ENCODE measurements at regions not wholly inside any gene's neighbourhood (a gene's known extent, or its start where the extent isn't known, plus 50 kb on each side); places are given as distances from the start of the nearest gene placed in this dataset.
"Not testable (repeated sequence)": the region's sequence is repeated elsewhere in the genome, so short reads cannot be mapped to it uniquely, and the experiment has no call there.

- H3K4me1 ChIP-seq: peaks cover 0 to 32% (median 19%) of the 10 kb centered on the region in 6 donors
- H3K9me3 ChIP-seq: peaks cover 0 to 15% (median 3%) of the 10 kb centered on the region in 8 donors
- no peak overlapping the region for H3K4me3 ChIP-seq
- WGBS, 5 donors: 52 to 84% (median 72%) methylated on average over 5 to 6 of the region's 6 CpGs
- peak overlapping the region in 3 of 8 donors; percentile 14 to 50 (median 49) for H3K27ac ChIP-seq
- no peak for DNase-seq
- peaks cover 0 to 3% (median 0%) of the 10 kb centered on the region in 7 donors for H3K27me3 ChIP-seq (replicated peaks in 1 of 7)
- intact Hi-C loops (cut with DNase I; ENCODE audit: low total_unique reads): no loop called here
- TF ChIP-seq POLR2A (IDR thresholded peaks at IDR 0.05): no peak
- no peak for TF ChIP-seq CTCF (IDR thresholded peaks at IDR 0.05 in 8 of 11, conservative IDR thresholded peaks at IDR 0.05 in 3 of 11)
- peak in 2 of 3 donors; percentile 14 to 33 for TF ChIP-seq POLR2AphosphoS5 (IDR thresholded peaks at IDR 0.05)
- H3K36me3 ChIP-seq: no peaks in the 10 kb centered on the region
Observed at GRCh38 chr1:94753171-94753972, 66.8 kb upstream of the SLC44A3 start.

GRCh38 chr1:94751483-94751882 lies 68.7 kb upstream of the SLC44A3 start:
- H3K4me3 ChIP-seq, H3K36me3 ChIP-seq: not testable (repeated sequence)

GRCh38 chr1:94746635-94747525 lies 73.3 kb upstream of the SLC44A3 start:
- peak overlapping the region in 6 of 8 donors; percentile 32 to 55 (median 47) for H3K27ac ChIP-seq
- TF ChIP-seq CTCF (IDR thresholded peaks at IDR 0.05 in 8 of 11, conservative IDR thresholded peaks at IDR 0.05 in 3 of 11): no peak
- no peak for TF ChIP-seq POLR2AphosphoS5 (IDR thresholded peaks at IDR 0.05)
- no peak for TF ChIP-seq POLR2A (IDR thresholded peaks at IDR 0.05)

More at GRCh38 chr1:94751483-94751882, 68.7 kb upstream of the SLC44A3 start:
- WGBS, 5 donors: 88 to 96% (median 92%) methylated on average over 5 of the region's 5 CpGs
- H3K27me3 ChIP-seq (replicated peaks in 1 of 7); intact Hi-C loops (cut with DNase I; ENCODE audit: low total_unique reads); H3K27ac ChIP-seq; DNase-seq: not testable (repeated sequence)
- peaks cover 0 to 15% (median 3%) of the 10 kb centered on the region in 8 donors for H3K9me3 ChIP-seq
- peaks cover 0 to 41% (median 20%) of the 10 kb centered on the region in 6 donors for H3K4me1 ChIP-seq

GRCh38 chr1:94745742-94746141 lies 74.4 kb upstream of the SLC44A3 start:
- no peak for TF ChIP-seq POLR2A (IDR thresholded peaks at IDR 0.05)
- no peak for TF ChIP-seq CTCF (IDR thresholded peaks at IDR 0.05 in 8 of 11, conservative IDR thresholded peaks at IDR 0.05 in 3 of 11)
- TF ChIP-seq POLR2AphosphoS5 (IDR thresholded peaks at IDR 0.05): no peak
- peaks cover 0 to 26% (median 11%) of the 10 kb centered on the region in 6 donors for H3K4me1 ChIP-seq
- intact Hi-C loops (cut with DNase I; ENCODE audit: low total_unique reads): no loop called here
- H3K27ac ChIP-seq: peak overlapping the region in 1 of 8 donors; percentile 55
- no peaks in the 10 kb centered on the region for H3K36me3 ChIP-seq
- no peak for DNase-seq
- no peak overlapping the region for H3K4me3 ChIP-seq
- no peaks in the 10 kb centered on the region for H3K27me3 ChIP-seq (replicated peaks in 1 of 7)
- H3K9me3 ChIP-seq: peaks cover 0 to 11% (median 3%) of the 10 kb centered on the region in 8 donors

More at GRCh38 chr1:94746635-94747525, 73.3 kb upstream of the SLC44A3 start:
- intact Hi-C loops (cut with DNase I; ENCODE audit: low total_unique reads): no loop called here
- Histone ChIP-seq H3K4me3 (no peak overlapping the region), H3K27me3 (replicated peaks in 1 of 7) (no peaks in the 10 kb centered on the region), H3K36me3 (no peaks in the 10 kb centered on the region), H3K9me3 (peaks cover 0 to 15% (median 3%) of the 10 kb centered on the region in 8 donors), H3K4me1 (peaks cover 0 to 17% (median 2%) of the 10 kb centered on the region in 6 donors)
- no peak for DNase-seq
- 52 to 76% (median 60%) methylated on average over 8 of the region's 8 CpGs for WGBS, 5 donors

Data from spleen (tissue), 11 donors.